Stimulated activated CD8-positive, alpha-beta memory T cell treated with anti-CD3 and anti-CD28 coated beads, Interleukin-4, amount 100 ng/mL, for 48 hours (primary cell): ENCODE measurements at regions not wholly inside any gene's neighbourhood (a gene's known extent, or its start where the extent isn't known, plus 50 kb on each side); places are given as distances from the start of the nearest gene placed in this dataset.
"Not testable (repeated sequence)": the region's sequence is repeated elsewhere in the genome, so short reads cannot be mapped to it uniquely, and the experiment has no call there.

Experiments
- DNase-seq: peaks from one replicate; pipeline ENCODE4 v3.0.0-alpha.2; 2020

DNA sequence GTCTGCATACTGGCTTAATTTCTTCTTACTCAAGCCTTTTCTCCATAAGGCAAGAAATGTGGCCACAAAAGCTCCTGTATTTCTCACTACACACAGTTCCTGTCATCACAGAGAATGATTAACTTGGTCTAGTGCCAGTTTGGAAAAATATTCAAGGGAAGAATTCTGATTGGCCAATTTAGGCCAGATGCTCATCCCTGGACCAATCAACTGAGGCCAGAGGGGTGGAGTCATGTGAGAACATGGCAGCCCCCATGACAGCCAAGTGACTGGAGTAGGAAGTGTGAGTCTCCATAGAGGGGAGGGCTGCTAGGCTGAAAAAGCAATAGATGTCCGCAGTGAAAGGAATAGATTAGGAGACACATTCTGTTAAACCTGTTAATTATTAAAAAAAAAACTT is 56.4 kb upstream of the EEF2KMT start:
- DNase-seq: not testable (repeated sequence)

GRCh38 chr16:5151409-5151808 is 53.8 kb upstream of the EEF2KMT start:
- DNase-seq: not testable (repeated sequence)
